Femur (tissue), 1 donor: ENCODE measurements at regions not wholly inside any gene's neighbourhood (a gene's known extent, or its start where the extent isn't known, plus 50 kb on each side); places are given as distances from the start of the nearest gene placed in this dataset.
A peak's percentile ranks its signal among the peaks of the same experiment; 100 is the strongest.

Experiments used
- DNase-seq: peaks from one replicate; pipeline ENCODE4 v3.0.0-alpha.2; 2017

GRCh38 chr7:17617380-17617779 is 318.9 kb downstream of the AHR start:
- DNase-seq = no peak

- no peak for DNase-seq
These were observed 319.6 kb downstream of the AHR start for GRCh38 chr7:17617857-17618651.

- no peak for DNase-seq
These were observed 320.2 kb downstream of the AHR start for GRCh38 chr7:17618652-17618974.

- DNase-seq = no peak
These were observed 320.9 kb downstream of the AHR start for GRCh38 chr7:17619196-17619818.

- no peak for DNase-seq
These were observed 319.7 kb downstream of the SNX13 start for GRCh38 chr7:17620566-17620965.

- no peak for DNase-seq
These were observed 317.8 kb downstream of the SNX13 start for GRCh38 chr7:17622451-17622850.

GRCh38 chr7:17623546-17624185 is 316.6 kb downstream of the SNX13 start:
- no peak for DNase-seq

GRCh38 chr7:17624379-17624778 is 315.9 kb downstream of the SNX13 start:
- DNase-seq = no peak

GRCh38 chr7:17625043-17625442 is 315.3 kb downstream of the SNX13 start:
- DNase-seq = no peak

GRCh38 chr7:17626235-17626634 is 314.1 kb downstream of the SNX13 start:
- no peak for DNase-seq

GRCh38 chr7:17631061-17631460 is 309.2 kb downstream of the SNX13 start:
- no peak for DNase-seq

- DNase-seq = no peak
These were observed 307.9 kb downstream of the SNX13 start for GRCh38 chr7:17632384-17632783.

GRCh38 chr7:17633067-17633466 is 307.2 kb downstream of the SNX13 start:
- DNase-seq = no peak

- no peak for DNase-seq
These were observed 301.6 kb downstream of the SNX13 start for GRCh38 chr7:17638727-17639126.

- DNase-seq = no peak
These were observed 299.4 kb downstream of the SNX13 start for GRCh38 chr7:17640730-17641377.

- DNase-seq = no peak
These were observed 294.8 kb downstream of the SNX13 start for GRCh38 chr7:17645500-17645899.

GRCh38 chr7:17646253-17646956 is 293.9 kb downstream of the SNX13 start:
- DNase-seq = no peak

- DNase-seq = no peak
These were observed 289.0 kb downstream of the SNX13 start for GRCh38 chr7:17651341-17651740.

- peak; percentile 81 for DNase-seq
These were observed 288.4 kb downstream of the SNX13 start for GRCh38 chr7:17651863-17652385.

- no peak for DNase-seq
These were observed 285.4 kb downstream of the SNX13 start for GRCh38 chr7:17654940-17655339.

- DNase-seq = no peak
These were observed 281.2 kb downstream of the SNX13 start for GRCh38 chr7:17659126-17659525.

- DNase-seq = no peak
These were observed 280.2 kb downstream of the SNX13 start for GRCh38 chr7:17660116-17660515.
